ENCODE measurements at regions not wholly inside any gene's neighbourhood (a gene's known extent, or its start where the extent isn't known, plus 50 kb on each side); places are given as distances from the start of the nearest gene placed in this dataset.
"Not testable (repeated sequence)": the region's sequence is repeated elsewhere in the genome, so short reads cannot be mapped to it uniquely, and the experiment has no call there.

DNA sequence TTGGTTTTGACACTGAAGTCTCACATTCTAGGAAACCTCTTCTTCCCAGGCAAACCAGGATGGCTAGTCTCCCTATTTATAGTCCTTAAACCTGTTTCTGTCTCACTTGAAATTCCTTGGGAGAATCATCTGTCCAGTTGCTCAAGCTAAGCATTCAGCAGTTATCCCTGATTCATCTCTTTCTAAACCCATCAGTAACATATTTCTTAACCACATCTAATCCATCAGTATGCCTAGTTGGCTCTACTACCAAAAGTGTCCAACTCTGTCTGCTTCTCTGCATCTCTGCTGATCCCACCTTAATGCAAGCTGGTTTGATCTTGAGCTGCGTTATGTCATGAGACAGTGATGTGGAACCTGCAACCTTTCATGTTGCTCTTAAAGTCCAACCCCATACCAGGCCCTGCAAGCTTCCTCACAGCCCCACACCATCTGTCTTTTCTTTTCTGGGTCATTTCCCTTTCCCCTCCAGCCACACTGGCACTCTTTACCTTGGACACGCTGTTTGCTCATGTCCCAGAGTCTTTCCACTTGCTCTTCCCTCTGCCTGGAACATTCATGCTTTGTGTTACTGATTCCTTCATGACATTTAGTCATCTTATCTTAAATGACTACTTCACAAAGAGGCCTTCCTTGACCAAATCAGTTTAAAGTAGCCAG, 380.8 kb upstream of the RGS6 start:
- in situ Hi-C loops (cut with HindIII; ENCODE audit: low sequenced_read_pairs) = no loop called here

DNA sequence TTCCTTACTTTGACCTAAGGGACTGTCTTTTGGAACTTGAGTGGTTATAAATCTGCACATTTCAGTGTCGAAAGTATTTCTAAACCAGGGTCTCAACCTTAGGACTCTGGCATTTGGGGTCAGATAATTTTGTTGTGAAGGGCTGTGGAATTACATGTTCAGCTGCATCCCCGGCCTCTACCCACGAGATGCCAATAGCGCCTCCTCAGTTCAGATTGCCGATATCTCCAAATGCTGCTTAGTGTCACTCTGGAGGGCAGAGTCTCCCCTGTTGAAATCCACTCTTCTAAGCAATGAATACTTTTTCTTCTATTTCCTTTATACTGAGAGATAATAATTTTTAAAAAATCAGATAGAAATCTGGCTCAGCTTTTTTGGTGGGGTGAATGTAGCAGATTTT, 379.4 kb upstream of the RGS6 start:
- in situ Hi-C loops (cut with HindIII; ENCODE audit: low sequenced_read_pairs) = no loop called here

DNA sequence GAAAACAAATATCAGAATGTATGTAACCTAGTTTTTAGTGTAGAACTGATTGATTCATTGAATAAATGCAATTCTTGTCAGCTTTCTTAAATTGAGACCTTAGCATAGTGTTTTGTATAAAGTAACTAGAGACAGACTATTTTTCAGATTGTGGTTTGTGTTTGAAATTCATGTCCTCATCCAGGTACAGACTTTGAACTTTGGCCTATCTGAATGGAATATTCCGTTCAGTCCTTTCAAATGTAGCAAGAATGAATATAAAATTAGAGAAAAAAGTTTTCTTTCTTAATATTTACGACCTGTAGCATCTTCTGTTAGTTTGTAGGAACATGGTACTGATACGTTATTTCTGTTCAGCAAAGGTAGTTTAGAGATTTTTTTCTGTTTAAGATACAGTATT, 378.4 kb upstream of the RGS6 start:
- in situ Hi-C loops (cut with HindIII; ENCODE audit: low sequenced_read_pairs) = no loop called here

DNA sequence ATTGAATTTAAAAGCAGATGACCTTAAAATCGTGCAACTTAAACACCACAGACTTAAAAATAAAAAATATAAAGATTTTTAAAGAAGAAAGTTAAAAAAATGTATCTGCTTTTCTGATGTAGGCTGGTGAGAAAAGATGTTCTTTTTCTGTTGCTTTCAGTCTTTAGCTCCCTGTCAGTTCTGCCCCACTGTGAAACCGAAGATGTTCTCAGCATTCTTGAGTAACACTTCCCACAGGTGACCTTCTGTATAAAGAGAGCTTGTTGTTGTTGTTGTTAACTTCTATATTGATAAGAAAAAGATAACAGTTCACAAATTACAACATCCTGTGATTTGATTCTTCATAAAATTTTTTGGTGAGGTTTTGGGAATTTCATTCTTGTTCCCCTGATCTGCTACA, 377.9 kb upstream of the RGS6 start:
- in situ Hi-C loops (cut with HindIII; ENCODE audit: low sequenced_read_pairs) = no loop called here

DNA sequence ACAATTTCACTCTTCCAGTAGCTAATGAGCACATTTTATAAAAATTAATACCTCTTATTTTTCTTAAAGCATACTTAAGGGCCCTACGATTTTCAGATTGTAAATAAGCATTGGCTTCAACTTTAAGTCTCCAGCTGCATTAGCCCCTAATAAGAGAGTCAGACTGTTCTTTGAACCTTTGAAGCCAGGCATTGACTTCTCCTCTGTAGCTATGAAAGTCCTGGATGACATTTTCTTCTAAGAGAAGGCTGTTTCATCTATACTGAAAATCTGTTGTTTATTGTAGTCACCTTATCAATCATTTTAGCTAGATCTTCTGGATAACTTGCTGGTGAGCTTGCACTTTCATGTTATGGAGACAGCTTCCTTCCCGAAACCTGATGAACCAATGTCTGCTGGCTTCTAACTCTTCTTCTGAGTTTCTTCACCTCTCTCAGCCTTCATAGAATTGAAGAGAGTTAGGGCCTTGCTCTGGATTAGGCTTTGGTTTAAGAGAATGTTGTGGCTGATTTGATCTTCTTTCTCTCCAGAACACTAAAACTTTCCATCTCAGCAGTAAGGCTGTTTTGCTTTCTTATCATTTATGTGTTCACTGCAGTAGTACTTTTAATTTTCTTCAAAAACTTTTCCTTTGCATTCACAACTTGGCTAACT, 377.1 kb upstream of the RGS6 start:
- in situ Hi-C loops (cut with HindIII; ENCODE audit: low sequenced_read_pairs) = no loop called here

DNA sequence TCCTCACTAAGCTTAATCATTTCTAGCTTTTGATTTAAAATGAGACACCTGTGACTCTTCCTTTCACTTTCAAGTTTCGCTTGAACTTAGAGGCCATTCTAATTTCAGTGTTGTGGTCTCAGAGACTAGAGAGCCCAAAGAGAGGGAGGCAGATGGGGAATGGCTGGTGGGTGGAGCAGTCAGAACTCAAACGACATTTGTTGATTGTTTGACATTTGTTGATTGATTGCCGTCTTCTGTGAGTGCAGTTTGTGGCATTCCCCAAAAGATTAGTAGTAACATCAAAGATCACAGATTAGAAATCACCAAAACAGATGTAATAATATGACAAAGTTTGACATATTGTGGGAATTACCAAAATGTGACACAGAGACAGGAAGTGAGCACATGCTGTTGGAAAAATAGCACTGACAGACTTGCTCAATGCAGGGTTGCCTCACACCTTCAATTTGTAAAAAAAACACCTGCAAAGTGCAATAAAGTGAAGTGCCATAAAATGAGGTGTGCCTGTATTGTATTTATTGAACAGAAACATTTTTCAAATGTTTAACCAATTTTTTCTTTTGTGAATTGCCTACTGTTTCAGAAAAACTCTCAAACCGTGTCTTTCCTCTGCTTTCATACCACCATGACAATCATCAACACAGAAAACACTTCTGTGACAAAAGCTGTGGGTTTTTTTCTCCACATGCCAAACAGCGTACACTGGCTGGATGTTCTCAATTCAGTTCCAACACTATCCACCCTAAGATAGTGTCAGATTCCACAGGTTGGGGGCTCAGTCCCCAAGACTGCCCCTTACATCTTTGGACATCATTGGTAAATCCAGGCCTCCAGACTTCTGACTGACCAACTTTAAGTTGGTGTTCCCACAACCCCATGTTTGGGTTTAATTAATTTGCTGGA, 376.3 kb upstream of the RGS6 start:
- in situ Hi-C loops (cut with HindIII; ENCODE audit: low sequenced_read_pairs) = no loop called here

DNA sequence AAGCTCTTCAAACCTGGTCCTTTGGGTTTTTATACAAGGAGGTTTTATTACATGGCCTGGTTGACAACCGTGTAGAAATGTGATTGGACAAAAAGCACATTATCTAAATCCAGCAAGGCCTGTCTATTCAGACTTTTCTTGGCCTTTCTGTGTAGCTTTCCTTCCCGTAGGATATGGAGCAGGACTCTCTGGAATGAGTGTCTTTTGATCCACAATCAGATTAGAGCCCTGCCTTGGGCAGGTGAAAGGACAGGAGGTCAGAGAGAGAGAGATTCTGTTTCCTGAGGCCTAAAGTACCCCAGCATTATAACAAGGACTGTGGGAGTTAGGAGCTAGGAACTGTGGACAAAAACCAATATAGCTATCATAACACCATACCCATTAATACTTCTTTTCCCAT, 375.5 kb upstream of the RGS6 start:
- in situ Hi-C loops (cut with HindIII; ENCODE audit: low sequenced_read_pairs) = no loop called here

DNA sequence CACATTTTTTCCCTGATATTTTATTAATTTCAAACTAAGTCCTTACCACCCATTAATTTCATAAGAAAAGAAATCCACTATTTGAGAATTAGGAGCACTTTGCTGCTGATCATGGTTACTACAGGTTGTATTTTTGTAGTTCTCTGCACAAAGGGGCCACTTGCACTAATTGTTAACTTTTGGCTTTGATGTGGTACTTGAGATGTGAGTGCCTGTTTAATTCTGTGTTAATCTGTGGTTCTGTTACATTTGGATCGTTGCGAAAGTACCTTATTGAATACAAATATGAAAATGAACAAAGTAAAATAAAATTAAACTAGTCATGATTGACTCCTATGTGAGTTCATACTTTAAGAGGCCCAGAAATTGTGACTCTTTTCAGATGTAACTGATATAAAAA, 374.9 kb upstream of the RGS6 start:
- in situ Hi-C loops (cut with HindIII; ENCODE audit: low sequenced_read_pairs) = no loop called here

DNA sequence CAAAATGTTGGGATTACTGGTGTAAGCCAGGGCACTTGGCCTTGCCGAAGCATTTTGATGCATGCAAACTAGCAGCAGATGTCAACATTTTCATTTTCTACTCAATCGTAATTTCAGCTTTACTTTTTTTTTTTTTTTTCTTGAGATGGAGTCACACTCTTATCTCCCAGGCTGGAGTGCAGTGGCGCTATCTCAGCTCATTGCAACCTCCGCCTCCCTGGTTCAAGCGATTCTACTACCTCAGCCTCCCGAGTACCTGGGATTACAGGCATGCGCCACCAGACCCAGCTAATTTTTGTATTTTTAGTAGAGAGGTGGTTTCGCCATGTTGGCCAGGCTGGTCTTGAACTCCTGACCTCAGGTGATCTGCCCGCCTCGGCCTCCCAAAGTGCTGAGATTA, 373.3 kb upstream of the RGS6 start:
- in situ Hi-C loops (cut with HindIII; ENCODE audit: low sequenced_read_pairs) = not testable (repeated sequence)

DNA sequence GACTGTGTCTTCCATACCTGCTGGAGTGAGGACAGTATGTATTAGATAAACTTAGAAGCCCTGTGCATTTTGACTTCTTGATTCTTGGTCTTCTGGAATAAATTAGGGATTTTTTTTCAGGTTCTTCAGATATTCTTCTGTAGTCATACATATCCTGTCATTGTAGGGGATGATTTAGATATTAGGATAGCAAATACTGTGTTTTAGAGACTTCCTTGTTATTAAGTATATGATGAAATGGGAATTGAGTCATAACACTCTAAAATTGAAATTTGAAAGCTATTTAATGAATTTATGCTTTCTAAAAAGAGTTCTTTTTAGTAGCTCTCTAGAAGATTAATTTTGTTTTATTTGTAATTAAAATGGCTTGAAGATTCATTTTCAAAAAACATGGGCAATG, 371.5 kb upstream of the RGS6 start:
- in situ Hi-C loops (cut with HindIII; ENCODE audit: low sequenced_read_pairs) = no loop called here

DNA sequence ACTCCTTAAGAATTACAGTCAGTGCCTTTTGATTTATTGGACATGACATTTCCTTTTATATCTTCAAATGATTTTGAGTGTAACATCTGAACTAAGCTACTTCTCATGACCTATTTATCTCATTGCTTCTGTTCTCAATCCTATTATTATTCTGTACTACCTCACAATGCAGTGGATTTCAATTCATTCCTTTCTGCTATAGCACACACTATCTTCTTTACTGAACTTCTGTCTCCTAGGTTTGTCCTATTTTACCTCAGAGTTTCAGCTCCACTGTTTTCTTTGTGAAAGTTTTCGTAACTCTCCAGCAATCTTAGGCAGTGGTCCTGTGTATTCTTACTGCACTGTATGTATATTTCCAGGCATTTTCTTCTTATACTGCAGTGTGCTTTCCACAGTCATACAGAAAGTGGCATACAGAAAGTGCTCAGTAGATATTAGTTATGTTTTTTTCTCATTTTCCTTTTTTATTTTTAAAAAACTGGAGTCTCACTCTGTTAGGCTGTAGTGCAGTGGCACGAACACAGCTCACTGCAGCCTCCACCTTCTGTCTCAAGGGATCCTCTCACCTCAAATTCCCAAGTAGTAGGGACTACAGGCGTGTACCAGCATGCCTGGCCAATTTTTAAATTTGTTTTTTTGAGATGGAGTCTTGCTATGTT, 368.6 kb upstream of the RGS6 start:
- in situ Hi-C loops (cut with HindIII; ENCODE audit: low sequenced_read_pairs) = no loop called here

DNA sequence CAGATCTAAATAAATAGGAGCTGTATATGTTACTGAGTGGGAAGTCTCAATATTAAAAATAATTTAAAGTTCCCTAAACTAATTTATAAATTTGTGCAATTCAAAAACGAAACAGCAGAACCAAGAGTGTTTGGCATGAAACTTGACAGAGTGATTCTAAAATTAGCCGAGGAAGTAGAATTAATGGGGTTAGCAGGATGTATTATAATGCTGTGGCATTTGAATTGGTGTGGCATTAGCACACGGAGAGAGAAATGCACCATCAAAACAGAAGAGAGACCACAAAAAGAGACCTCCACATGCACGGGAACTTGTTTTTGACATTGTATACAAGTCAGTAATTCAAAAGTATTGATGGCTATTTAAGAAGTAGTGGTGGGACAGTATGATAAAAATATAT, 366.0 kb upstream of the RGS6 start:
- in situ Hi-C loops (cut with HindIII; ENCODE audit: low sequenced_read_pairs) = no loop called here

DNA sequence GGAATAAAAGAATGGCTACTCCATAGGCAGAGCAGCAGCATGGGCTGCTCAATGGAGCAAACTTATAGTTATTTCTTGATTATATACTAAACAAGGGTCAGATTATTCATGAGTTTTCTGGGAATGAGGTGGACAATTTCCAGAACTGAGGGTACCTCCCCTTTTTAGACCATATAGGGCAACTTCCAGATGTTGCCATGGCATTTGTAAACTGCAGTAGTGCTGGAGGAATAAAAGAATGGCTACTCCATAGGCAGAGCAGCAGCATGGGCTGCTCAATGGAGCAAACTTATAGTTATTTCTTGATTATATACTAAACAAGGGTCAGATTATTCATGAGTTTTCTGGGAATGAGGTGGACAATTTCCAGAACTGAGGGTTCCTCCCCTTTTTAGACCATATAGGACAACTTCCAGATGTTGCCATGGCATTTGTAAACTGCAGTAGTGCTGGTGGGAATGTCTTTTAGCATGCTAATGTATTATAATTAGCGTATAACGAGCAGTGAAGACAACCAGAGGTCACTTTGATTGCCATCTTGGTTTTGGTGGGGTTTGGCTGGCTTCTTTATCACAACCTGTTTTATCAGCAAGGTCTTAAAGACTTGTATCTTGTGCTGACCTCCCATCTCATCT, 364.6 kb upstream of the RGS6 start:
- in situ Hi-C loops (cut with HindIII; ENCODE audit: low sequenced_read_pairs) = not testable (repeated sequence)

DNA sequence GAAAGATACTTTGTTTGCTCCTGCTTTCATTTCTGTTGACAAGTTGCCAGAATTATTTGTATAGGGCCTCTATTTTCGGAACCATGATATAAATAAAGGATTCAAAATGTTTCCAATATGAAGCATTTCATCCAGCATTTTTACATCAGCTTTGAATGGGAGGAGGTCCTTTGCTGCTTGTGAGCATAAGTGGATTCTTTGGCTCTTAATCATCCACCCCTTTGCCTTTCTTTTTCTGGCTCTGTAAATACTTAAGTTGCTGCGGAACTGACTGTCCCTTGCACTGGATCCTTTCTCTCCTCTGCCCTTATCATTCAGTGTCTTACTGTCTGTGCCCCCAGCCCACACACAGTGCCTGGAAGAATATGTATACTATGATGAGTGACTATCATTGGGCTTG, 357.3 kb upstream of the RGS6 start:
- in situ Hi-C loops (cut with HindIII; ENCODE audit: low sequenced_read_pairs) = no loop called here

DNA sequence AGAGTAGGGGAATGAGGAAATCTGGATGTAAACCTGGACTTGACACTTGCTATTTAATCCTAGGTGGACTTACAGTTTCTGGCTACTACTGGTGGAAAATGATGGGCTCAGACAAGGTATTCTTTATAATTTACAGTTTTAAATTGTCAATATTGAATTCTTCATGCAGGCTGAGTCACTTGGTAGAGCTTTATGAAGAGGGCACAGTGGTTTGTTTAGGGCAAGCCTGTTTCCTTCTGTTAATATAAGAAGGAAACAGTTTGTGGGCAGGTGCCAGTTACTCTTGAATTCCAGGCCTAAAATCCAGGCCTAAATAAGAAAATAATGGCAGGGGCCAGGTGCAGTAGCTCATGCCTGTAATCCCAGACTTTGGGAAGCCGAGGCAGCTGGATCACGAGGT, 355.8 kb upstream of the RGS6 start:
- in situ Hi-C loops (cut with HindIII; ENCODE audit: low sequenced_read_pairs) = no loop called here

DNA sequence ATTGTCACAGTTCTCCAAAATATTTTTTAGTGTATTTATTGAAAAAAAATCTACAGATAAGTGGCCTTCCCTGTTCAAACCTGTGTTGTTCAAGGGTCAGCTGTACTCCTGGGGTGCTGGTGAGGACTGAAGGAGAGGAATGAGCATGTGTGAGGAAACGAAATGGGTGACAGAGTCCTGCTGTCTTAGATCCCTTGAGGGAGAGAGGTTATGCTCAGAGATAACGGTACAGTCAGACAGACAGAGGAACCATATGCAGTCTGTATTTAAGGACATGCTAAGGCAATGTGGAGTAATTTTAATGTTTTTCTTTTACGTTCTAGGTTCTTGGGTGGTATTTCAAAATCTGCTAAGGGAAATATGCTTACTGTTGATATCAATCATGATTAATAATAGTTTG, 352.9 kb upstream of the RGS6 start:
- in situ Hi-C loops (cut with HindIII; ENCODE audit: low sequenced_read_pairs) = no loop called here

DNA sequence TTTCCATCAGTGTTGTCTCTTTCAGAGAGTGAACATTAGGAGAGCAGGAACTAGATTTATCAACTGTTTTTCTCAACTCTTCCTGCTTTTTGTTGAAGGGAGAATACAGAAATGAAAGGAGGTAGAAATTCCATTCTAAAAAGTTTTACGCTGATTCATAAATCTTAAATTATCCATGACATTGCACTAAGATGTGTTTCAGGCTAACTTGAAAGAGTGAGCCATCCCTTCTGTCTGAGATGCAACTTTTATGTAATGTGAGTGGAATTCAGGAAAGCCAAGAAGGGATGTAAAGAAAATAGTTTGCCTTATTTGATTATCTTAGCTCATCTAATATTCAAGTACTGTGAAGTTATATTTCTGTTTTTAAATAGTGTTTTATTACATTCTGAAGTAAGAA, 349.5 kb upstream of the RGS6 start:
- in situ Hi-C loops (cut with HindIII; ENCODE audit: low sequenced_read_pairs) = no loop called here

DNA sequence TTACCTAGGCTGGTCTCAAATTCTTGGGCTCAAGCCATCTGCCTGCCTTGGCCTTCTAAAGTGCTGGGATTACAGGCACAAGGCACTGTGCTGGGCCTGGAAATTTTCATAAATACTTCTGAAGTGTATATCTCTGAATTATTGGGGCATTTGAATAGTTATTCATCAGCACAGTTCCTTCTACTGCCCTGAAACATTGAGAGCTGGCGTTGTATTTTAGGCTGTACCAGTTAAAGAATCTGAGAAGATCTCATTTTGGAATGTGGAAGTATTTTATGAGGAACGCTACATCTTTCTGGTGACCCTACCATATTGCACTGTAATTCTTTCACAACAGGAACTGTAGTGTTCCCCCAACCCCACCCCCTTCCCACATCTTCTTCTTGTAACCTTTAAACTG, 349.0 kb upstream of the RGS6 start:
- in situ Hi-C loops (cut with HindIII; ENCODE audit: low sequenced_read_pairs) = no loop called here

DNA sequence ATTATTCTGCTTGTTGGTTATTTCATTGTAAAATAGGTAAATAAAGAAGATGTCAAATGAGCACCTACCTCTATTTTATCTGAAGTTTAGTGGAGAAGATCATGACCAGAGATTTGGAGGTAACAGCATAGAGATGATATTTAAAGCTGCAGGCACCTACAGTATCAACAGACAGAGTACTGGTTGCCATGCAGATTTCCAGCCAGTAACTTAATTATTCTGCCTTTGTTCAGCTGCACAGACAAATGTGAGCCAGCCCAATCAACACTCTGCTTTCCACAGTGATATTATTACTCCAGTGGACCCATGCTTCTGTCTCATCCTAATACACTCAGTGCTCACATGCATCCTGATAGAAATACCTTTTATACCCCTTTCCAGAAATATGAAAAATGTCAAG, 348.5 kb upstream of the RGS6 start:
- in situ Hi-C loops (cut with HindIII; ENCODE audit: low sequenced_read_pairs) = no loop called here

DNA sequence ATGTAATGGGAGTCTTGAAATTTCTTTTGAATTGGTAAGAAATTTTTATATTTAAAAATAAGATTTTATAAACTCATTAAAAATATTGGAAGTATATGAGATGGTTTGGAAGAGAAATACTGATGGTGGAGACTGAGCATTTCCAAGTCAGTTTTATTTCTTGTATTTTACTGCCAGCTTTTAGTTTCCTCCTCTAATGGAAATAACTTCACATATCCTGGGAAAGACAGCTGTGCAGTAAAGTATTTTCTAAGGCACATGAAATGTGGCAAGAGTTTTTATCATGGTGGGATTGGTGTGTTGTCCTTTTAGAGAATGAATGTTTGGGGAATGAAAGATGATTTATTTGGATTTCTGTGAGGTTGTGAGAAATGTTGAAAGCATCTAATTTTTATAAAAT, 346.9 kb upstream of the RGS6 start:
- in situ Hi-C loops (cut with HindIII; ENCODE audit: low sequenced_read_pairs) = no loop called here
